ENCODE measurements at regions not wholly inside any gene's neighbourhood (a gene's known extent, or its start where the extent isn't known, plus 50 kb on each side); places are given as distances from the start of the nearest gene placed in this dataset.

GRCh38 chr10:5305374-5305773 lies 59.4 kb upstream of the UCN3 start:
- DNase-seq (ENCODE audit: low read depth in 2 of 2), result no peak

- DNase-seq (ENCODE audit: low read depth in 2 of 2), result no peak
These were observed 53.9 kb upstream of the UCN3 start for GRCh38 chr10:5310914-5311313.

- DNase-seq (ENCODE audit: low read depth in 2 of 2), result no peak
These were observed 53.1 kb upstream of the UCN3 start for GRCh38 chr10:5311617-5312016.

- DNase-seq (ENCODE audit: low read depth in 2 of 2), result no peak
These were observed 49.9 kb upstream of the UCN3 start for GRCh38 chr10:5314840-5315239.
